ENCODE measurements at regions not wholly inside any gene's neighbourhood (a gene's known extent, or its start where the extent isn't known, plus 50 kb on each side); places are given as distances from the start of the nearest gene placed in this dataset.

- Mint-ChIP-seq H3K9me3 (peaks cover 0 to 8% (median 0%) of the 10 kb centered on the region in 7 donors), H3K4me1 (no peaks in the 10 kb centered on the region), H3K36me3 (no peaks in the 10 kb centered on the region), H3K4me3 (peak overlapping the region in 1 of 2 donors; percentile 80), H3K27ac (no peak overlapping the region), H3K27me3 (ENCODE audit: low read depth in 3 of 3) (peaks cover 29 to 41% (median 38%) of the 10 kb centered on the region in 3 donors)
- Histone ChIP-seq H3K4me1 (ENCODE audit: control insufficient read depth in 1 of 2, insufficient read depth in 2 of 2, low read length in 2 of 2) (no peaks in the 10 kb centered on the region), H3K4me2 (replicated peaks; ENCODE audit: extremely low read depth, low read length, poor library complexity, severe bottlenecking) (no peak overlapping the region), H3K4me3 (replicated peaks in 1 of 3; ENCODE audit: low read depth in 2 of 3, low read length in 3 of 3) (no peak overlapping the region), H4K20me1 (ENCODE audit: insufficient read depth, low read length) (no peaks in the 10 kb centered on the region), H3K9ac (ENCODE audit: insufficient read depth, low read length, poor library complexity, severe bottlenecking) (no peak overlapping the region), H2AFZ (ENCODE audit: insufficient read depth, low read depth, low read length, poor library complexity, severe bottlenecking) (no peak overlapping the region), H3K9me3 (replicated peaks in 1 of 2; ENCODE audit: control insufficient read depth in 1 of 2, insufficient read depth in 1 of 2, low read length in 2 of 2) (no peaks in the 10 kb centered on the region), H3K79me2 (ENCODE audit: insufficient read depth, low read length) (no peaks in the 10 kb centered on the region), H3K36me3 (replicated peaks in 1 of 2; ENCODE audit: control insufficient read depth in 1 of 2, insufficient read depth in 2 of 2, low read length in 2 of 2) (no peaks in the 10 kb centered on the region), H3K27ac (ENCODE audit: low read depth in 1 of 2, low read length in 2 of 2) (no peak overlapping the region), H3K27me3 (ENCODE audit: control insufficient read depth in 2 of 2, insufficient read depth in 2 of 2, low read length in 2 of 2) (peaks cover 16 to 33% of the 10 kb centered on the region in 2 donors)
- TF ChIP-seq CTCF (IDR thresholded peaks at IDR 0.05): no peak
- DNase-seq: no peak
- intact Hi-C loops (cut with micrococcal nuclease): no loop called here
- 5% methylated on average over 45 of the region's 83 CpGs for WGBS (ENCODE audit: insufficient coverage)
Observed at GRCh38 chr12:115451780-115452736, 768.1 kb upstream of the TBX3 start.

- Histone ChIP-seq H3K4me2 (replicated peaks; ENCODE audit: extremely low read depth, low read length, poor library complexity, severe bottlenecking) (no peak overlapping the region), H3K36me3 (replicated peaks in 1 of 2; ENCODE audit: control insufficient read depth in 1 of 2, insufficient read depth in 2 of 2, low read length in 2 of 2) (no peaks in the 10 kb centered on the region), H3K27me3 (ENCODE audit: control insufficient read depth in 2 of 2, insufficient read depth in 2 of 2, low read length in 2 of 2) (peaks cover 16 to 35% of the 10 kb centered on the region in 2 donors), H3K9me3 (replicated peaks in 1 of 2; ENCODE audit: control insufficient read depth in 1 of 2, insufficient read depth in 1 of 2, low read length in 2 of 2) (no peaks in the 10 kb centered on the region), H3K9ac (ENCODE audit: insufficient read depth, low read length, poor library complexity, severe bottlenecking) (no peak overlapping the region), H3K4me1 (ENCODE audit: control insufficient read depth in 1 of 2, insufficient read depth in 2 of 2, low read length in 2 of 2) (no peaks in the 10 kb centered on the region), H3K27ac (ENCODE audit: low read depth in 1 of 2, low read length in 2 of 2) (no peak overlapping the region), H3K79me2 (ENCODE audit: insufficient read depth, low read length) (no peaks in the 10 kb centered on the region), H2AFZ (ENCODE audit: insufficient read depth, low read depth, low read length, poor library complexity, severe bottlenecking) (no peak overlapping the region), H4K20me1 (ENCODE audit: insufficient read depth, low read length) (no peaks in the 10 kb centered on the region), H3K4me3 (replicated peaks in 1 of 3; ENCODE audit: low read depth in 2 of 3, low read length in 3 of 3) (no peak overlapping the region)
- intact Hi-C loops (cut with micrococcal nuclease): no loop called here
- peak overlapping the region in 1 of 2 donors; percentile 65 for H3K4me3 Mint-ChIP-seq
- no peak overlapping the region for H3K27ac Mint-ChIP-seq
- H3K36me3 Mint-ChIP-seq: no peaks in the 10 kb centered on the region
- H3K4me1 Mint-ChIP-seq: no peaks in the 10 kb centered on the region
- no peak for DNase-seq
- H3K9me3 Mint-ChIP-seq: peaks cover 0 to 8% (median 0%) of the 10 kb centered on the region in 7 donors
- H3K27me3 Mint-ChIP-seq (ENCODE audit: low read depth in 3 of 3): peaks cover 29 to 38% (median 38%) of the 10 kb centered on the region in 3 donors
- WGBS (ENCODE audit: insufficient coverage): 19% methylated on average over 5 of the region's 12 CpGs
- TF ChIP-seq CTCF (IDR thresholded peaks at IDR 0.05): no peak
Observed at GRCh38 chr12:115451151-115451779, 767.3 kb upstream of the TBX3 start.
